ENCODE measurements at regions not wholly inside any gene's neighbourhood (a gene's known extent, or its start where the extent isn't known, plus 50 kb on each side); places are given as distances from the start of the nearest gene placed in this dataset.

GRCh38 chr2:37532503-37532902 is 138.9 kb downstream of the CDC42EP3 start:
- DNase-seq (ENCODE audit: low spot score in 2 of 2): no peak
- Histone ChIP-seq H3K9me3 (no peaks in the 10 kb centered on the region), H3K4me1 (no peaks in the 10 kb centered on the region), H3K36me3 (replicated peaks) (no peaks in the 10 kb centered on the region), H3K27me3 (ENCODE audit: low read depth) (no peaks in the 10 kb centered on the region), H3K4me3 (no peak overlapping the region)
- in situ Hi-C loops (cut with MboI; ENCODE audit: low sequenced_read_pairs): no loop called here

GRCh38 chr2:37537316-37537715 is 134.1 kb downstream of the CDC42EP3 start:
- H3K9me3 ChIP-seq: no peaks in the 10 kb centered on the region
- H3K4me1 ChIP-seq: no peaks in the 10 kb centered on the region
- no peaks in the 10 kb centered on the region for H3K27me3 ChIP-seq (ENCODE audit: low read depth)
- in situ Hi-C loops (cut with MboI; ENCODE audit: low sequenced_read_pairs): no loop called here
- no peak for DNase-seq (ENCODE audit: low spot score in 2 of 2)
- H3K4me3 ChIP-seq: no peak overlapping the region
- H3K36me3 ChIP-seq (replicated peaks): no peaks in the 10 kb centered on the region

- Histone ChIP-seq H3K4me1 (peaks cover 7% of the 10 kb centered on the region), H3K9me3 (no peaks in the 10 kb centered on the region), H3K4me3 (no peak overlapping the region), H3K36me3 (replicated peaks) (no peaks in the 10 kb centered on the region), H3K27me3 (ENCODE audit: low read depth) (no peaks in the 10 kb centered on the region)
- no peak for DNase-seq (ENCODE audit: low spot score in 2 of 2)
- in situ Hi-C loops (cut with MboI; ENCODE audit: low sequenced_read_pairs): no loop called here
Measured at GRCh38 chr2:37541516-37541915, 129.9 kb downstream of the CDC42EP3 start.

- H3K36me3 ChIP-seq (replicated peaks): no peaks in the 10 kb centered on the region
- H3K27me3 ChIP-seq (ENCODE audit: low read depth): no peaks in the 10 kb centered on the region
- in situ Hi-C loops (cut with MboI; ENCODE audit: low sequenced_read_pairs): no loop called here
- no peak for DNase-seq (ENCODE audit: low spot score in 2 of 2)
- no peaks in the 10 kb centered on the region for H3K9me3 ChIP-seq
- peaks cover 7% of the 10 kb centered on the region for H3K4me1 ChIP-seq
- no peak overlapping the region for H3K4me3 ChIP-seq
Measured at GRCh38 chr2:37543999-37544557, 127.4 kb downstream of the CDC42EP3 start.

- peaks cover 7% of the 10 kb centered on the region for H3K4me1 ChIP-seq
- no peak overlapping the region for H3K4me3 ChIP-seq
- no peak for DNase-seq (ENCODE audit: low spot score in 2 of 2)
- H3K9me3 ChIP-seq: no peaks in the 10 kb centered on the region
- in situ Hi-C loops (cut with MboI; ENCODE audit: low sequenced_read_pairs): no loop called here
- H3K27me3 ChIP-seq (ENCODE audit: low read depth): no peaks in the 10 kb centered on the region
- H3K36me3 ChIP-seq (replicated peaks): no peaks in the 10 kb centered on the region
Measured at GRCh38 chr2:37544591-37545031, 126.8 kb downstream of the CDC42EP3 start.

- Histone ChIP-seq H3K4me3 (no peak overlapping the region), H3K4me1 (peaks cover 2% of the 10 kb centered on the region), H3K36me3 (replicated peaks) (no peaks in the 10 kb centered on the region), H3K9me3 (no peaks in the 10 kb centered on the region), H3K27me3 (ENCODE audit: low read depth) (no peaks in the 10 kb centered on the region)
- DNase-seq (ENCODE audit: low spot score in 2 of 2): no peak
- in situ Hi-C loops (cut with MboI; ENCODE audit: low sequenced_read_pairs): no loop called here
Measured at GRCh38 chr2:37549598-37549997, 121.8 kb downstream of the CDC42EP3 start.

GRCh38 chr2:37550190-37550589 is 121.3 kb downstream of the CDC42EP3 start:
- DNase-seq (ENCODE audit: low spot score in 2 of 2): no peak
- H3K9me3 ChIP-seq: no peaks in the 10 kb centered on the region
- H3K4me1 ChIP-seq: no peaks in the 10 kb centered on the region; the same call in none of the 2 replicates
- no peaks in the 10 kb centered on the region for H3K36me3 ChIP-seq (replicated peaks)
- no peak overlapping the region for H3K4me3 ChIP-seq
- no peaks in the 10 kb centered on the region for H3K27me3 ChIP-seq (ENCODE audit: low read depth)
- in situ Hi-C loops (cut with MboI; ENCODE audit: low sequenced_read_pairs): no loop called here

GRCh38 chr2:37551783-37552182 is 119.7 kb downstream of the CDC42EP3 start:
- in situ Hi-C loops (cut with MboI; ENCODE audit: low sequenced_read_pairs): no loop called here
- H3K27me3 ChIP-seq (ENCODE audit: low read depth): no peaks in the 10 kb centered on the region
- no peak for DNase-seq (ENCODE audit: low spot score in 2 of 2)
- no peak overlapping the region for H3K4me3 ChIP-seq
- H3K9me3 ChIP-seq: no peaks in the 10 kb centered on the region
- H3K36me3 ChIP-seq (replicated peaks): no peaks in the 10 kb centered on the region
- H3K4me1 ChIP-seq: no peaks in the 10 kb centered on the region; the same call in 1 of the 2 replicates

GRCh38 chr2:37552339-37552738 is 119.1 kb downstream of the CDC42EP3 start:
- in situ Hi-C loops (cut with MboI; ENCODE audit: low sequenced_read_pairs): no loop called here
- H3K36me3 ChIP-seq (replicated peaks): no peaks in the 10 kb centered on the region
- no peak for DNase-seq (ENCODE audit: low spot score in 2 of 2)
- no peak overlapping the region for H3K4me3 ChIP-seq
- no peaks in the 10 kb centered on the region for H3K27me3 ChIP-seq (ENCODE audit: low read depth)
- H3K4me1 ChIP-seq: no peaks in the 10 kb centered on the region
- no peaks in the 10 kb centered on the region for H3K9me3 ChIP-seq

- in situ Hi-C loops (cut with MboI; ENCODE audit: low sequenced_read_pairs): no loop called here
- H3K4me3 ChIP-seq: no peak overlapping the region
- no peak for DNase-seq (ENCODE audit: low spot score in 2 of 2)
Measured at GRCh38 chr2:37553411-37554154, 117.9 kb downstream of the CDC42EP3 start.

GRCh38 chr2:37554155-37554510 is 117.3 kb downstream of the CDC42EP3 start:
- Histone ChIP-seq H3K27me3 (ENCODE audit: low read depth) (no peaks in the 10 kb centered on the region), H3K4me3 (no peak overlapping the region), H3K4me1 (no peaks in the 10 kb centered on the region), H3K9me3 (no peaks in the 10 kb centered on the region), H3K36me3 (replicated peaks) (no peaks in the 10 kb centered on the region)
- in situ Hi-C loops (cut with MboI; ENCODE audit: low sequenced_read_pairs): no loop called here
- DNase-seq (ENCODE audit: low spot score in 2 of 2): no peak

More at GRCh38 chr2:37553411-37554154, 117.9 kb downstream of the CDC42EP3 start:
- no peaks in the 10 kb centered on the region for H3K36me3 ChIP-seq (replicated peaks)
- no peaks in the 10 kb centered on the region for H3K27me3 ChIP-seq (ENCODE audit: low read depth)
- no peaks in the 10 kb centered on the region for H3K9me3 ChIP-seq
- no peaks in the 10 kb centered on the region for H3K4me1 ChIP-seq

GRCh38 chr2:37554687-37555086 is 116.8 kb downstream of the CDC42EP3 start:
- no peaks in the 10 kb centered on the region for H3K27me3 ChIP-seq (ENCODE audit: low read depth)

GRCh38 chr2:37555457-37555856 is 116.0 kb downstream of the CDC42EP3 start:
- Histone ChIP-seq H3K4me3 (no peak overlapping the region), H3K4me1 (no peaks in the 10 kb centered on the region), H3K36me3 (replicated peaks) (no peaks in the 10 kb centered on the region), H3K9me3 (no peaks in the 10 kb centered on the region), H3K27me3 (ENCODE audit: low read depth) (no peaks in the 10 kb centered on the region)
- in situ Hi-C loops (cut with MboI; ENCODE audit: low sequenced_read_pairs): no loop called here
- no peak for DNase-seq (ENCODE audit: low spot score in 2 of 2)

More at GRCh38 chr2:37554687-37555086, 116.8 kb downstream of the CDC42EP3 start:
- Histone ChIP-seq H3K4me1 (no peaks in the 10 kb centered on the region), H3K36me3 (replicated peaks) (no peaks in the 10 kb centered on the region), H3K4me3 (no peak overlapping the region), H3K9me3 (no peaks in the 10 kb centered on the region)
- no peak for DNase-seq (ENCODE audit: low spot score in 2 of 2)
- in situ Hi-C loops (cut with MboI; ENCODE audit: low sequenced_read_pairs): no loop called here

GRCh38 chr2:37556256-37556655 is 115.2 kb downstream of the CDC42EP3 start:
- Histone ChIP-seq H3K36me3 (replicated peaks) (no peaks in the 10 kb centered on the region), H3K9me3 (no peaks in the 10 kb centered on the region), H3K27me3 (ENCODE audit: low read depth) (no peaks in the 10 kb centered on the region), H3K4me1 (no peaks in the 10 kb centered on the region), H3K4me3 (no peak overlapping the region)
- DNase-seq (ENCODE audit: low spot score in 2 of 2): no peak
- in situ Hi-C loops (cut with MboI; ENCODE audit: low sequenced_read_pairs): no loop called here

All from HAP-1 (cell line).